HG02763 (cell line): ENCODE measurements at regions not wholly inside any gene's neighbourhood (a gene's known extent, or its start where the extent isn't known, plus 50 kb on each side); places are given as distances from the start of the nearest gene placed in this dataset.
"Not testable (repeated sequence)": the region's sequence is repeated elsewhere in the genome, so short reads cannot be mapped to it uniquely, and the experiment has no call there.

Source experiments
- ATAC-seq: cut with Tn5 transposase; IDR thresholded peaks from one replicate; pipeline ENCODE4 v1.9.1; 2021; ENCODE audit warnings: mild to moderate bottlenecking, moderate library complexity; ENCODE audit not compliant: unreplicated experiment

GRCh38 chr4:134537701-134538100 is 336.1 kb upstream of the PABPC4L start:
- no peak for ATAC-seq

GRCh38 chr4:134533068-134533467 is 331.5 kb upstream of the PABPC4L start:
- ATAC-seq: no peak

- ATAC-seq: no peak
These were observed 329.4 kb upstream of the PABPC4L start for GRCh38 chr4:134531013-134531412.

GRCh38 chr4:134529629-134530028 is 328.0 kb upstream of the PABPC4L start:
- no peak for ATAC-seq

GRCh38 chr4:134518574-134519217 is 317.1 kb upstream of the PABPC4L start:
- no peak for ATAC-seq

GRCh38 chr4:134510544-134510943 is 309.0 kb upstream of the PABPC4L start:
- ATAC-seq: no peak

GRCh38 chr4:134505511-134505910 is 303.9 kb upstream of the PABPC4L start:
- ATAC-seq: no peak

- no peak for ATAC-seq
These were observed 300.5 kb upstream of the PABPC4L start for GRCh38 chr4:134501973-134502643.

GRCh38 chr4:134501488-134501887 is 299.9 kb upstream of the PABPC4L start:
- ATAC-seq: not testable (repeated sequence)

GRCh38 chr4:134499074-134499473 is 297.5 kb upstream of the PABPC4L start:
- ATAC-seq: no peak

- ATAC-seq: no peak
These were observed 289.3 kb upstream of the PABPC4L start for GRCh38 chr4:134490863-134491262.

GRCh38 chr4:134483514-134483913 is 281.9 kb upstream of the PABPC4L start:
- not testable (repeated sequence) for ATAC-seq

GRCh38 chr4:134471569-134471968 is 270.0 kb upstream of the PABPC4L start:
- ATAC-seq: no peak

- ATAC-seq: no peak
These were observed 269.0 kb upstream of the PABPC4L start for GRCh38 chr4:134470544-134470943.

GRCh38 chr4:134465417-134465816 is 263.8 kb upstream of the PABPC4L start:
- no peak for ATAC-seq

- no peak for ATAC-seq
These were observed 262.2 kb upstream of the PABPC4L start for GRCh38 chr4:134463771-134464170.

GRCh38 chr4:134426821-134427220 is 225.2 kb upstream of the PABPC4L start:
- ATAC-seq: no peak

GRCh38 chr4:134425756-134426155 is 224.2 kb upstream of the PABPC4L start:
- ATAC-seq: no peak

- no peak for ATAC-seq
These were observed 221.2 kb upstream of the PABPC4L start for GRCh38 chr4:134422776-134423175.

GRCh38 chr4:134421734-134422133 is 220.1 kb upstream of the PABPC4L start:
- ATAC-seq: no peak

GRCh38 chr4:134408897-134409296 is 207.3 kb upstream of the PABPC4L start:
- ATAC-seq: no peak

- ATAC-seq: no peak
These were observed 200.2 kb upstream of the PABPC4L start for GRCh38 chr4:134401798-134402197.

GRCh38 chr4:134393592-134393991 is 192.0 kb upstream of the PABPC4L start:
- no peak for ATAC-seq
